Duodenal mucosa (tissue), 2 donors: ENCODE measurements at regions not wholly inside any gene's neighbourhood (a gene's known extent, or its start where the extent isn't known, plus 50 kb on each side); places are given as distances from the start of the nearest gene placed in this dataset.

ENCODE experiments used
- H3K27ac ChIP-seq: one replicate; pipeline ENCODE4 v1.7.0; 2013; ENCODE audit warnings: low read depth, low read length
- H3K27me3 ChIP-seq, 2 donors: one replicate each; pipeline ENCODE4 v1.7.0; 2013; ENCODE audit warnings: low read length in 2 of 2, control low read depth in 1 of 2; ENCODE audit not compliant: insufficient read depth in 2 of 2, control insufficient read depth in 1 of 2
- H3K36me3 ChIP-seq, 2 donors: one replicate each; pipeline ENCODE4 v1.7.0; 2013; ENCODE audit warnings: low read length in 2 of 2, control low read depth in 1 of 2; ENCODE audit not compliant: insufficient read depth in 2 of 2, control insufficient read depth in 1 of 2
- H3K4me1 ChIP-seq, 2 donors: one replicate each; pipeline ENCODE4 v1.7.0; 2013; ENCODE audit warnings: low read length in 2 of 2, control low read depth in 1 of 2; ENCODE audit not compliant: insufficient read depth in 2 of 2, control insufficient read depth in 1 of 2
- H3K4me3 ChIP-seq, 2 donors: one replicate each; pipeline ENCODE4 v1.7.0; 2013; ENCODE audit warnings: low read length in 2 of 2, low read depth in 1 of 2
- H3K9ac ChIP-seq, 2 donors: one replicate each; pipeline ENCODE4 v1.7.0; 2013; ENCODE audit warnings: low read length in 2 of 2, low read depth in 1 of 2
- H3K9me3 ChIP-seq, 2 donors: one replicate each; pipeline ENCODE4 v1.7.0; 2013; ENCODE audit warnings: low read length in 2 of 2, control low read depth in 1 of 2; ENCODE audit not compliant: control insufficient read depth in 1 of 2

- Histone ChIP-seq H3K9ac (no peak overlapping the region), H3K4me3 (no peak overlapping the region), H3K9me3 (no peaks in the 10 kb centered on the region), H3K4me1 (no peaks in the 10 kb centered on the region), H3K36me3 (no peaks in the 10 kb centered on the region), H3K27ac (no peak overlapping the region), H3K27me3 (no peaks in the 10 kb centered on the region)
Measured at GRCh38 chr7:51774178-51774577, 457.6 kb upstream of the COBL start.

- Histone ChIP-seq H3K27ac (no peak overlapping the region), H3K4me3 (no peak overlapping the region), H3K4me1 (no peaks in the 10 kb centered on the region), H3K27me3 (no peaks in the 10 kb centered on the region), H3K9ac (no peak overlapping the region), H3K36me3 (no peaks in the 10 kb centered on the region), H3K9me3 (no peaks in the 10 kb centered on the region)
Measured at GRCh38 chr7:51772190-51772589, 455.6 kb upstream of the COBL start.

- no peaks in the 10 kb centered on the region for H3K27me3 ChIP-seq
- H3K4me1 ChIP-seq, result no peaks in the 10 kb centered on the region
- no peak overlapping the region for H3K4me3 ChIP-seq
- no peaks in the 10 kb centered on the region for H3K9me3 ChIP-seq
- H3K36me3 ChIP-seq, result no peaks in the 10 kb centered on the region
- no peak overlapping the region for H3K9ac ChIP-seq
- no peak overlapping the region for H3K27ac ChIP-seq
Measured at GRCh38 chr7:51764976-51765375, 448.4 kb upstream of the COBL start.

- H3K9ac ChIP-seq, result no peak overlapping the region
- no peak overlapping the region for H3K27ac ChIP-seq
- H3K36me3 ChIP-seq, result no peaks in the 10 kb centered on the region
- H3K4me1 ChIP-seq, result no peaks in the 10 kb centered on the region
- H3K9me3 ChIP-seq, result no peaks in the 10 kb centered on the region
- no peaks in the 10 kb centered on the region for H3K27me3 ChIP-seq
- no peak overlapping the region for H3K4me3 ChIP-seq
Measured at GRCh38 chr7:51759985-51760384, 443.4 kb upstream of the COBL start.

GRCh38 chr7:51757960-51758359, 441.4 kb upstream of the COBL start:
- H3K4me1 ChIP-seq, result no peaks in the 10 kb centered on the region
- no peak overlapping the region for H3K27ac ChIP-seq
- H3K9ac ChIP-seq, result no peak overlapping the region
- H3K27me3 ChIP-seq, result no peaks in the 10 kb centered on the region
- no peaks in the 10 kb centered on the region for H3K36me3 ChIP-seq
- no peaks in the 10 kb centered on the region for H3K9me3 ChIP-seq
- H3K4me3 ChIP-seq, result no peak overlapping the region

GRCh38 chr7:51732951-51733350, 416.3 kb upstream of the COBL start:
- Histone ChIP-seq H3K27me3 (no peaks in the 10 kb centered on the region), H3K4me1 (no peaks in the 10 kb centered on the region), H3K4me3 (no peak overlapping the region), H3K36me3 (no peaks in the 10 kb centered on the region), H3K9ac (no peak overlapping the region), H3K27ac (no peak overlapping the region), H3K9me3 (peaks cover 0 to 7% of the 10 kb centered on the region in 2 donors)

DNA sequence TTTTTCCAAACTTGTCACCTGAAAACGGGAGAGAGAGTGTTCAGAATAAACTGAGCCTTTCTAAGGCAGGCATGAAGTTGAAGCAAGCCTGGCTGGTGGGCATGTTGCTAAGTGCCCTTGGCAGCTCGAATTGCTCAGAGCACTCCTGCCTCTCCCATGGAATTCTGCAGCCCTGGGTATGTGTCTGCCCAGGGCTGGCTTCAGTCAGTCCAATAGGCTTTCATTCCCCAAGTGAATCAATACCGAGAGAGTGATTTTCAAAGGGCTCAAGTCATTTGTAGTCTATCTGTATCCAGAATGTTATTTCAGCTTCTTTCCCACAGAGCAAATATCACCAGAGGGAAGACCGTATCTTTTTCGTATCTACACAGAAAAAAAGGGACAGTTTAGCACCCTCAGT, 415.5 kb upstream of the COBL start:
- H3K9me3 ChIP-seq, result peaks cover 0 to 7% of the 10 kb centered on the region in 2 donors
- H3K4me3 ChIP-seq, result no peak overlapping the region
- no peak overlapping the region for H3K27ac ChIP-seq
- H3K27me3 ChIP-seq, result no peaks in the 10 kb centered on the region
- H3K9ac ChIP-seq, result no peak overlapping the region
- no peaks in the 10 kb centered on the region for H3K36me3 ChIP-seq
- no peaks in the 10 kb centered on the region for H3K4me1 ChIP-seq

GRCh38 chr7:51731075-51731474, 414.5 kb upstream of the COBL start:
- H3K4me1 ChIP-seq, result no peaks in the 10 kb centered on the region
- H3K9ac ChIP-seq, result no peak overlapping the region
- H3K9me3 ChIP-seq, result peaks cover 0 to 7% of the 10 kb centered on the region in 2 donors
- no peaks in the 10 kb centered on the region for H3K36me3 ChIP-seq
- H3K27me3 ChIP-seq, result no peaks in the 10 kb centered on the region
- H3K27ac ChIP-seq, result no peak overlapping the region
- no peak overlapping the region for H3K4me3 ChIP-seq

GRCh38 chr7:51727441-51727840, 410.8 kb upstream of the COBL start:
- no peaks in the 10 kb centered on the region for H3K4me1 ChIP-seq
- no peak overlapping the region for H3K27ac ChIP-seq
- H3K27me3 ChIP-seq, result no peaks in the 10 kb centered on the region
- H3K9ac ChIP-seq, result no peak overlapping the region
- no peak overlapping the region for H3K4me3 ChIP-seq
- peaks cover 0 to 3% of the 10 kb centered on the region in 2 donors for H3K9me3 ChIP-seq
- H3K36me3 ChIP-seq, result no peaks in the 10 kb centered on the region

- Histone ChIP-seq H3K27ac (no peak overlapping the region), H3K9ac (no peak overlapping the region), H3K4me3 (no peak overlapping the region), H3K36me3 (no peaks in the 10 kb centered on the region), H3K27me3 (no peaks in the 10 kb centered on the region), H3K9me3 (no peaks in the 10 kb centered on the region), H3K4me1 (no peaks in the 10 kb centered on the region)
Measured at GRCh38 chr7:51706851-51707250, 390.2 kb upstream of the COBL start.

- no peaks in the 10 kb centered on the region for H3K9me3 ChIP-seq
- no peak overlapping the region for H3K27ac ChIP-seq
- H3K9ac ChIP-seq, result no peak overlapping the region
- no peaks in the 10 kb centered on the region for H3K36me3 ChIP-seq
- H3K27me3 ChIP-seq, result no peaks in the 10 kb centered on the region
- no peaks in the 10 kb centered on the region for H3K4me1 ChIP-seq
- H3K4me3 ChIP-seq, result no peak overlapping the region
Measured at GRCh38 chr7:51705701-51706100, 389.1 kb upstream of the COBL start.
